Smooth muscle cell of the brain vasculature (primary cell): ENCODE measurements at regions not wholly inside any gene's neighbourhood (a gene's known extent, or its start where the extent isn't known, plus 50 kb on each side); places are given as distances from the start of the nearest gene placed in this dataset.
"Not testable (repeated sequence)": the region's sequence is repeated elsewhere in the genome, so short reads cannot be mapped to it uniquely, and the experiment has no call there.

ENCODE experiments used
- DNase-seq: peaks from one replicate; pipeline ENCODE4 v3.0.0-alpha.2; 2012; ENCODE audit warnings: low read depth, low spot score

DNA sequence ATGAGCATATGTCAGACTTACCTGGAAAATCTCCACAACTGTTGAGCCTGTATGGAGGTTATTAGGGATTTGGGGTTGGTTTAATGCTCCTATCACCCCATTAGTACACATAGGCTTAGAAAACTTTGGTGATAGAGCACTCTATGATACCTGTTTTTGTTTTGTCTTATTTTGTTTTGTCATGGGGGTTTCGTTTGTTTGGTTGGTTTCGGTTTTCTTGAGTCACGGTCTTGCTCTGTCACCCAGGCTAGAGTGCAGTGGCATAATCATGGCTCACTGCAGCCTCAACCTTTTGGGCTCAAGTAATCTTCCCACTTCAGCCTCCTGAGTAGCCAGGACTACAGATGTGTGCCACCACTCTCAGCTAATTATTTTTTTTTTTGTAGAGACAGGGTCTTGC is 70.0 kb downstream of the MZT1 start:
- DNase-seq, result no peak

DNA sequence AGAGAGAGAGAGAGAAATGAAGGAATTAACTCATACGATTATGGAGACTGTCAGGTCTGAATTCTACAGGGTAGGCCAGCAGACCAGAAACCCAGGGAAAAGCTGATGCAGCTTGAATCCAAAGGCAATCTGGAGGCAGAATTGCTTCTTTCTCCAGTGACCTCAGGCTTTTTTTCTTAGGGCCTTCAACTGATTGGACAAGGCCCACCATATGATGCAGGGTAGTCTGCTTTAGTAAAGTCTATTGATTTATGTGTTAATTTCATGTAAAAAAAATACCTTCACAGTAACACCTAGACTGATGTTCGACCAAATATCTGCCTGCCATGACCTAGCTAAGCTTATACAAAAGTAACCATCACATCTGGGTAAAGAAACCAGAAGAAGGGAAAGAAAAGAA is 71.1 kb downstream of the MZT1 start:
- DNase-seq, result no peak

DNA sequence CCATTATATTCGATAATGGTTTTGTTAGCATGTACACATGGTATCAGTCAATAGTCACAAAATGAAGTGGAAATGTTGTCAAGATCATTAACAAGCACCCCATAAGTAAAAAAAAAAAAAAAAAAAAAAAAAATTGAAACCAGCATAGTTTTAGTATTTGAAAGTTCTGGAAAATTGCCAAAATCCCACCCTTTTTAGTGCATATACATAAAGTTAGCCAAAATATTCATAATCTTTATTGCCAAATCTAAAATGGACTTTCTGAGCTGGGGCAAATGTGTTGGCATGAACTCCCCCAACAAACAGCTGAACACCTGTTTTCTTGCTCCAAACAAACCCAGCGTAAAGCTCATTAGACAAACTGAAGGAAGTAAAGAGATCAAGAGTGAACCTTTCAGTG is 73.9 kb downstream of the MZT1 start:
- DNase-seq, result no peak

DNA sequence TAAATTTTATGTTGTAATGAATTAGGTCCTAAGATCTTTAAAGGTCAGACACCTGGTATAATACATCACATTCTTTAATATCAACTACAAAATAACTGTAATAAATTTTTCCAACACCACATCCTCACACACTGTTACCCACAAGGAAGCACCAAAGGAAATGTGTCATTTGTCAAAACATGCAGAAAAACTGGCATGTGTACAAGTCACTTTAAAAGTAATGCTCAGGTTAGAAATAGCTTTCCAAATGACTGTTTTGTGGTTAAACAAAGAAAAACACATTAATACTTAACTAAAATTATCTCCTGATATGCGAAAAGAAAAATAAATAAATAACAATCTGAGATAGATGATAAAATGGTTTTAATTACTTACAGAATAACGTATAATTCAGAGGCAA is 74.7 kb downstream of the MZT1 start:
- no peak for DNase-seq

DNA sequence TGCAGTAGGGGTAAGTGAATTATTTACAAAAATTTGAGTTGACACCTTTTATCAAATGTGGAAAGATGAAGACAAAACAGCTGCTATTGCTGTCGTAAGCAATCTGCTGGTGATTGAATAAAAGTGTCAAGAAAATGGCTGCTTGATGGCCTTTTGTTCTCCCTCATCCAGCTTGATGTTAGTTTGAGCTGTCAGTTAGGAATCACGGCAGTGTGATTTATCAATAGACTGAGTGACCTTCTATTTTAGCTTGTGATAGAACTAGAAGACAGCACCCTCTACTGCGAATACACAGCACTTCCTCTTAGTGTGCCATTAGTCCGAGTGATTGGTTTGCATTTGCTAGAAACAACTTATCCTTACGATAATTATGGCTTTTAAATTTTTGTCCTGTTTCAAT is 76.3 kb downstream of the MZT1 start:
- no peak for DNase-seq

DNA sequence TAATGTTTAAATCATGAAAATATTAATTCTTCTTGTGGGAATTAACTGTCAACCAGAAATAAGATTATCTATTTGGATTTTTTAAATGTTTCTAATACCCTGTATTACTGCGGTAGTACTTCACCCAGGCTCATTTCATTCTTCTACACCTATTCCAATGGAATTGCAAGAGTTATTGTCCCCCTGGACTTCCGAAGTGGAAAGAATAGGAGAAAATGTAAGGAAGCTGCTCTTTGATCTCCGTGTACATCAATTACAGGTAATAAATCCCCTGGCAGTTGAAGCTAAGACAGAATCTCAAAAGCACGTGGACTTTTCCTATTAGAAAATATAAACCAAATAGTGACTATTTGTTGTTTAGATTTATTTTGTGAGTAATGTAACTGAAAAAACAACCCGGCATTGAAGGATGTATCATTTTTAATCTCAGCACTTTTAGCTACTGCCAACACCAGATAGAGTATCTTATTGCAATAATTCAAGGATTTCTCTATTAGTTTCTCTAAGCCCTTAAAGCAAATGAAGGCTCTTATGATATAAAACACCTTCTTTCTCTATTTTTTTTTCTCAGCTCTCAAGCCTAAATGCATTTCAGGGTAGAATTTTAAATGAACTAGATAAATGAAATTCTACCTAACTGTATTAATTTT is 77.3 kb downstream of the MZT1 start:
- no peak for DNase-seq

DNA sequence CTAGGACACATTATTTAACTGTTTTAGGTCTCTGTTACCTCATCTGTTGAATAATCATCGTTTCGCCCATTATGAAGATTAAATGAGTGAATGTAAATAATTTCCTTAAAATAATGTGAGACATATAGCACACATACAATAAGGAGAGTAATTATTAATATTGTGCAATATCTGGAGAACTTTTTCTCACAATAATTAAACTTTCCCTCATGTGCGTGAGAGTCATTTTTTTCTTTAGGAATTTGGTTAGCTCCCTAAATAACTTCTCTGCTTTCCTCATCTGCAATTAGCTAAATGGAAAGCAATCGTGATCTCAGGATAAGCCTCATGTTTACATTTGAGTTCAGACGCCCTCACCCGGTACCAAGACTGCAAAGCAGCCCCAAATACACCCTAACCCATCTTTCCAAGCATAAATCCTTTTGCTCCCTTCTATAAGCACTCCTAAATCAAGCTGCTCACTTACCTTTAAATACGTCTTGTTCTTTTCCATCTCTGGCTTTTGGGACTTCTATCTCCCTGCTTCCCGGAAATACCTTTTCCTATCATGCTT is 78.8 kb downstream of the MZT1 start:
- DNase-seq, result no peak

DNA sequence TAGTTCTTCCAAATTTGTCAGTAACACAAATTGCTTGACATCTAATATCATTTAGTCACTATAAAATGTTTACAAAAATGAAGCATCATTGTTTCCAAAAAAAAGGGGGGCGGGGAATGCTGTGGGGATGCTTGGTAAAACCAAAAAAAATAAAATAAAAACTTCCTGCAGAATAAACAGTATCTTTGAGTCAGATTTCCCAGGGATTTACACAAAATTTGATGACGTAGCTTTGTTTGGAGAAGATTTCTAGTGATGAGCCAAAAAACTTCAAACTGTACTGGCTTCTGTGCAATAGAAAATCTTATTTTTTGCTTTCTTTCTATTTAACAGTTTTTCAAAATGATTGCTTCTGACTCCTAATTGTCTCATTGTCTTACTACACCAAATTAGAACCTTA is 80.0 kb downstream of the MZT1 start:
- no peak for DNase-seq

DNA sequence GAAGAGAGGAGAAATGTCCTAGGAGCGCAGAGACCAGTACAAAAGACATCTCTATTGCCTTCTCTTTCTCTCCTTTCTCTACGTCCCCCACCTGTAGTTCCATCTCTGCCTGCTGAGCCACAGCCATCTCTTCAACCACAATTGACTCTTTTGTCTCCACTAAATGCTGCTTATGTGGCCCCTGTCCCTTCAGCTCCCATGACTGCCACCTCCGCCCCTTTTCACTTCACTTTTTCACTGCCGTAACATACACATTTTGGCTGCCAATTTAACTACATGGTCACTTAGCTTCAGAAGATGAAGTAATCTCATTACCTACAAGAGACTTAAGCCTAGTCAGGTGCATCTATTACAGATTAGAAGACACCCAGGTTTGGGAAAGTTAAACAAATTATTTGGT is 81.9 kb downstream of the MZT1 start:
- DNase-seq, result no peak

DNA sequence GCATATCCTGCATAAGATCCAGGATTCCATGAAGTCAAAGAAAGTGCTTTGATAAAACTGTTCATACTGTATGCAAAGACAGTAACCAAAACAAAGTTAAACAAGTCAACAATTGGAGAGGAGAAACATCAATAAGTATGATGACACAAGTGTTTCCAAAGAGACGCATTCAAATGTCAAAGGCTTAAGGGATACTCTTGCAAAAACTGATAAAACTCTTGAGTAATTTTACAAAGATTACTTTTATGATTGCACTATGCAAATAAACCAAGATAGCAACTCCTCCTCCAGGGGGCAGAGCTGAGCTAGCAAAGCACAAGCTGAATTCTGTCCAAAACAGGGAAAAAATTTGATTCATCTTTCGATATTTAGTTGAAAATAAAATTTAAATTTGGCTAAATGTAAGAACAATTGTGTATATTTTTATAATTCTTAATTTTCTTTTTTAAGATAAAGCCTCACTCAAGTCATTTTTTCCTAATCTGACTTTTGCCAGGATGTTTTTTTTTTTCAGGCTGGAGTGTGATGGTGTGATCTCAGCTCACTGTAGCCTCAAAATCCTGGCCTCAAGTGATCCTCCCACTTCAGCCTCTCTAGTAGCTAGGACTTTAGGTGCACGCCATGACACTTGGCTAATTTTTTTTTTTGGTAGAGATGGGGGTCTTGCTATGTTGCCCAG is 84.0 kb downstream of the MZT1 start:
- peak; percentile 23 for DNase-seq

DNA sequence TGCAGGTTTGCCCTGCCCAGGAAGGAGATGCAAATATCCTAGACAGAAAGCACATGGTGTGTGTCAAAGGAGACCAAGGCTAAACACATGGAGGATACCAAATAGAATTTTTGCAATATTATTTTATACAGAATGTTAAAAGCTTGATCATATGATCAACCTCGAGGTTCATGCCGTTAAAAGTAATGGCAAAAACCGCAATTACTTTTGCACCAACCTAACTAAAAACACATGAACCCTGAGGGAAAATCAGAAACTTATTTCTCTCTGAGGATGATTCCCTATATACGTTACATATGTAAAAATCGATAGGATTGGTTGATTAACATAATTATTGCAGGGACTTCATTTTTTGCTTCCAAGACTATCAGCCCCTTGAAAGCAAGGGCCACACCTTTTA is 88.1 kb downstream of the MZT1 start:
- no peak for DNase-seq

DNA sequence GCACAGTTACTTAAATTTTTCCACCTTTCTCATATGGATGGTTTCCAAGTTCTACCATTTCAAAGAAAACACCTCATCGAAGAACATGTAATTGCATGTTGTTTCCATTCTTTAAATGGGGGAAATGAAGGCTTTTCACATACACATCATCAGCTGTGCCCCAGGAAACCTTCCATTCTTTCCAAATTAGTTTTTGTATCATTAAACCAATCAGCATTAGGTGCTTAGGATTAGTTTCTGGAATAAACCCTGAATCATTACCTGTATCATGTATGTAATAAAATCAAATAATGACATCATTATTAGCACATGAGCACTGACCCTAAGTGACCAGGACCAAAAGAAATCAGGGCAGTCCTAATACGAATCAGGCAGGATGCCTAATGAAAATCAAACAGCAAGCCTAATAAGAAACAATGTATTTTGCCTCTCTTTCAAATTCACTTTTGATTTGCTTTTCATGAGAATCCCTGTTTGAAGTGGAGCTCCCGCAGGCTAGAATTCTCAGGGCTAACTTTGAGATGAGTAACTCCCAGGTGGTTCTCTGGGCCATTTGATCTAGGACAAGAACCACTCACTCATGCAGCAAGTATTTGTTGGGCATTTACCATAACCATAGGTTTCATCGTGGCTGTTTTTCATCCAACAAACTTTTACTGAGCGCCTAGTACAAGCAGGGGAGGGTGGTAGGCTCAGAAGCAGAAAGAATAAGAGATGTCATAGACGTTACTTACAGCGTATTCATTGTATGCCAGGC is 89.2 kb downstream of the MZT1 start:
- no peak for DNase-seq

DNA sequence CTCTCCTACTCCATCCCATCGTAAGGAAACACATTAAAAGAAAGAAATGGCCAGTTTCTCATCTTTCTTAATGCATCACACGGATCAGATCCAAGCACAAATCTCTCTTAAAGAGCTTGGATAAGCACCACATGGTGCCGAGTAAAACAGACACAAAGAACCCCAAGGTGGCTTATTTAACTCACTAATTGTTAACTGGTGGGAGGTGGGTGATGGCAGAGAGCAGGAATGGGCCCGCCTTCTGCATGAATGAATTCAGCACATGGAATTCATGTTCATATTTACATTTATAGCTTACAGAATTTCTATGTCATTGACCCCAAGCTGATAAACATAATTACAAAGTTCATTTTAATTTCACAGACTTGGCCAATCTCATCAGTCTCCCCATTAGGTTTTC is 89.9 kb downstream of the MZT1 start:
- no peak for DNase-seq

DNA sequence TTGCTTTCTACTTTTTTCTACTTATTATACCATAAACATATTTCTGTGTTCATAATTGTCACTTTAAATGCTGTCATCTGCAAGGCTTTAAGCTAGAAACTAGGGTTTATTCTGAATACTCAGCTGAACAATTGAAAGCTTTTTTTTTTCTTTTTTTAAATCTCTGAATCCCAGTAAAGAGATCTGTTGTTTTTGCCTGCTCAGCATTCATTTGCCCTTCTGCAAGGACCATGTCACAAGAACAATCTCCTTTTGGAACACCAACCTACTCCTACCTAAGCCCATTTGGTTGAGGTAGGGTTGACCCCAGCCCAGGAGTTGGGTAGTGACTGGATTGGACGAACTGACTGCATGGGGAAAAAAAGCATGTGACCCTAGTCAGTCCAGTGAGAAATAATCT is 92.6 kb downstream of the MZT1 start:
- no peak for DNase-seq

DNA sequence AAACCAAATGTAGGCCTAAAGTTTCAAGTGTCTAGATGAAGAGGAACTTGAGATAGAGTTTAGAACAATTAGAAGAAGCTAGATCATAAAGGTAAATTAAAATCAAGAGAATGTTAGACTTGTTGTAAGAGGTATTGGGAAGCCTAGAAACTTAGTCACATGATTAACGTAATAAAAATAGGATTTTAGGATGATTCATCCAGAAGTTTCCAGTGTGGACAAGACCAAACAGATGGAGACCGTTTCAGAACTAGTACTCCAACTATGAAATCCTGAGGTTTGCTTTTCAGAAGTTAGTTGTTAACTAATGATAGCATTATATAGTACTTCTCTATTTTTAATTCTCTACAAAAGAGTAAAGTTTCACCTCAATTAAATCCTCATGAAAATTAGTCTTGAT is 104.9 kb downstream of the MZT1 start:
- no peak for DNase-seq

DNA sequence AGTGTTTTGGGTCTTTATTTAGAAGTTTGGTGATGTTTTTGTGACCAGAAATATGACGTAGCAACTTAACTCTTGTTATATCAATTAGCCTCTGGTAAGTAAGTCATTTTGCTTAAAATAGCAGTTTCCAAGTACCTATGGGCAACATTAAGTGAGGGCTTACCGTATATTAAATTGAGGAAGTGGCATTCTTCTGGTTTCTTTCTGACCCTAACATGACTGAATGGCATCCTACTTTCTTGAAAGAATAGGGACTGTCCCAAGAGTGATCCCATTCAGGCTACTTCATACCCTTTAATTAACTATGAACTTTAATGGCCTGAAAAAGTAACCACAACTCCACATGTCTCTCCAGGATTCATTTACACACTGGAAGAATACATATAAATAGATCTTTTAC is 106.6 kb downstream of the MZT1 start:
- DNase-seq, result no peak

DNA sequence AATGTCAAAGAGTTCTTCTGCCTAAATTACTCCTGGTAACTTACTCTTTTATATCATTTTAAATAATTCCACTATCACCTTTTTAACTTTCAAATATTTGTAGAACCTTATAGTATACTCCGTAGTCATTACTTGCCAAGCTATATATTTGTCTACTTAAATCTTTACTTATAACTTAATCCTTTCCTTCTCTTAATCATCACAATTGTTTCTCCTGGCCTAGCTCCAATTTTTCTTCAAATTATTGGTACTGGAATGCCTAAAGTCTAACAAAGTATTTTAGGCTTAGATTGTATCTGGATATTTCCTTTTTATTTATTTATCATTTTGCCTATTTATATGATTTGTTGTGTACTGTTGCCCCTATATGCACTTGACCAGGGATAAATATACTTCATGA is 109.5 kb downstream of the MZT1 start:
- no peak for DNase-seq

DNA sequence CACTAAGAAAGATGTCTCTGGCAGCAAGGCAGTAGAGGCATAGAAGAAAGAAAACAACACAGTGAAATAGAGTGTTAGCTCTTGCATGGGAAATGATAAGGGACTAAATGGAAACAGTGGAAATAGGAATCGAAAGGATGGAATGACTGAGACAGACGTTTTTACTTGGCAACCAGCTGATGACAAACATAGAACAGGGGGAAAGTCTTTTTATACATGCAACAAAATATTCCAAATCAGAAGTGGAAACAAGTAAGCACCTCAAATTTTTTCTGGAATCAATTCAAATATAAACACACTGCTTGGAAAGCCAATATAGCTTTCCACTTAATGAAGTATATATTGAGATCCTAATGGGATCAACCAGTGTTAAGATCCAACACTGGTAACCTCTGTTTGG is 110.2 kb downstream of the MZT1 start:
- no peak for DNase-seq

DNA sequence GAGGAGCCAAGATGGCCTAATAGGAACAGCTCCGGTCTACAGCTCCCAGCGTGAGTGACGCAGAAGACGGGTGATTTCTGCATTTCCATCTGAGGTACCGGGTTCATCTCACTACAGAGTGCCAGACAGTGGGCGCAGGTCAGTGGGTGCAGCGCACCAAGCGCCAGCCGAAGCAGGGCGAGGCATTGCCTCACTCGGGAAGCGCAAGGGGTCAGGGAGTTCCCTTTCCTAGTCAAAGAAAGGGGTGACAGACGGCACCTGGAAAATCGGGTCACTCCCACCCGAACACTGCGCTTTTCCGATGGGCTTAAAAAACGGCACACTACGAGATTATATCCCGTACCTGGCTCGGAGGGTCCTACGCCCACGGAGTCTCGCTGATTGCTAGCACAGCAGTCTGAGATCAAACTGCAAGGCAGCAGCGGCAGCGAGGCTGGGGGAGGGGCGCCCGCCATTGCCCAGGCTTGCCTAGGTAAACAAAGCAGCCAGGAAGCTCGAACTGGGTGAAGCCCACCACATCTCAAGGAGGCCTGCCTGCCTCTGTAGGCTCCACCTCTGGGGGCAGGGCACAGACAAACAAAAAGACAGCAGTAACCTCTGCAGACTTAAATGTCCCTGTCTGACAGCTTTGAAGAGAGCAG is 117.1 kb downstream of the MZT1 start:
- not testable (repeated sequence) for DNase-seq

DNA sequence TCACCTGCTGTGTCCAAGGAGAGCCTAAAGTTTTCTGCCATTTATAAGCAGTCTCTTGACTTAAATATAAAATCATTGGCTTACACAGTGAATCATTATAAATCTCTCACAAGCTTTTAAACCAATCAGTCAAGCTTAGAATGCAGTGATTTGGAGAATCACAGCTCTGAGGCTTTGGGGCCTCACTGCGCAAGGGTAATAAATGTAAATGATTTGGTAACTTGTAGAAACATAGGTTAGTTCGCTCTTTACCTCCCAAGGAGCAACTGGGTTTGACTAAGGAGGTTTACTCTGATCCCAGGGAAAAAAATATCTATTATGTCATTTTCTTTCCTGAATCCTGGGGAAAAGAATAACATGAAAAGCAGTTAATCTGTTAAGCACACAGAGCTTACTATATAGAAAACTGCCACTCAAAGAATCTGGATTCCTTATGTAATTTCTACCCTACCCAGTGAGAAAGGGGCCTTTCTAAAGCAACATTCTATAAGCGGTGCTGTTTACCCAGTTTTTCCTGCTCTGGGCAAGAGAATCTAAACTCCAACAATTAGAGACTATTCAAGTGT is 128.2 kb downstream of the MZT1 start:
- no peak for DNase-seq

DNA sequence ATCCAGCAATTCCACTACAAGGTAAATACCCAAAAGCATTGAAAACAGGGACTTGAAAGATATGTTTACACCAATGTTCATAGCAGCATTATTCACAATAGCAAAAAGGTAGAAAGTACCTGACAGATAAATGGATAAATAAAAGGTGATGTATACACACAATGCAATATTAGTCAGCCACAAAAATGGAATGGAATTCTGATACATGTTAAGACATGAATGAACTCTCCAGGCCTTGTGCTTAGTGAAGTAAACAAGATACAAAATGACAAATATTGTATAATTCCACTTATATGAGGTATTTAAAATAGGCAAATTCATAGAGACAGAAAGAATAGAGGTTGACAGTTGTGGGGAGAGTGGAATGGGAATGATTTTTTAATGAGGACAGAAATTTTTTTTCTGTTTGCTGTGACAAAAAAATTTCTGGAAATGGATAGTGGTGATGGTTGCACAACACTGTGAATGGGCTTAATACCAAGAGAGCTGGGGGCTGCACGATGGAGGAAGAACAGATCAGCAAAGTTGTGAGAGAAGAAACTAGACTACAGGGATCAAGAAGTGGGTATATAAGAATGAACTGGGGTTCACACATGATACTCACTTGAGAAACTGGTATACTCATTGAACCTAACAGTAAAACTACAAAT is 137.2 kb downstream of the MZT1 start:
- DNase-seq, result no peak
